Activated CD8-positive, alpha-beta memory T cell treated with anti-CD3 and anti-CD28 coated beads, Interleukin-2, amount 50 U/mL, for 24 hours (primary cell): ENCODE measurements at regions not wholly inside any gene's neighbourhood (a gene's known extent, or its start where the extent isn't known, plus 50 kb on each side); places are given as distances from the start of the nearest gene placed in this dataset.
"Not testable (repeated sequence)": the region's sequence is repeated elsewhere in the genome, so short reads cannot be mapped to it uniquely, and the experiment has no call there.

Experiments
- DNase-seq: peaks from one replicate; pipeline ENCODE4 v3.0.0-alpha.2; 2020; ENCODE audit errors: extremely low read depth

- no peak for DNase-seq
Measured at GRCh38 chr15:96176831-96177230, 153.7 kb upstream of the NR2F2 start.

- no peak for DNase-seq
Measured at GRCh38 chr15:96177279-96177678, 153.2 kb upstream of the NR2F2 start.

- no peak for DNase-seq
Measured at GRCh38 chr15:96180087-96180748, 150.3 kb upstream of the NR2F2 start.

GRCh38 chr15:96181217-96181616 lies 149.3 kb upstream of the NR2F2 start:
- no peak for DNase-seq

- DNase-seq = no peak
Measured at GRCh38 chr15:96181873-96182301, 148.6 kb upstream of the NR2F2 start.

- no peak for DNase-seq
Measured at GRCh38 chr15:96182736-96183513, 147.6 kb upstream of the NR2F2 start.

GRCh38 chr15:96183514-96183850 lies 147.0 kb upstream of the NR2F2 start:
- DNase-seq = no peak

GRCh38 chr15:96183867-96184266 lies 146.6 kb upstream of the NR2F2 start:
- DNase-seq = no peak

GRCh38 chr15:96184297-96184696 lies 146.2 kb upstream of the NR2F2 start:
- DNase-seq = no peak

- DNase-seq = no peak
Measured at GRCh38 chr15:96186105-96186504, 144.4 kb upstream of the NR2F2 start.

- no peak for DNase-seq
Measured at GRCh38 chr15:96187341-96188305, 142.9 kb upstream of the NR2F2 start.

- no peak for DNase-seq
Measured at GRCh38 chr15:96197721-96198120, 132.8 kb upstream of the NR2F2 start.

- DNase-seq = no peak
Measured at GRCh38 chr15:96199111-96199510, 131.4 kb upstream of the NR2F2 start.

- DNase-seq = no peak
Measured at GRCh38 chr15:96200357-96200967, 130.0 kb upstream of the NR2F2 start.

GRCh38 chr15:96201696-96202095 lies 128.8 kb upstream of the NR2F2 start:
- DNase-seq = no peak

- DNase-seq = not testable (repeated sequence)
Measured at GRCh38 chr15:96205588-96205987, 124.9 kb upstream of the NR2F2 start.

GRCh38 chr15:96207377-96208006 lies 123.0 kb upstream of the NR2F2 start:
- no peak for DNase-seq

GRCh38 chr15:96209285-96209735 lies 121.2 kb upstream of the NR2F2 start:
- no peak for DNase-seq

GRCh38 chr15:96213045-96213444 lies 117.5 kb upstream of the NR2F2 start:
- no peak for DNase-seq

GRCh38 chr15:96213896-96214295 lies 116.6 kb upstream of the NR2F2 start:
- no peak for DNase-seq

GRCh38 chr15:96216481-96216880 lies 114.0 kb upstream of the NR2F2 start:
- not testable (repeated sequence) for DNase-seq
